IMR-90 (cell line): ENCODE measurements at regions not wholly inside any gene's neighbourhood (a gene's known extent, or its start where the extent isn't known, plus 50 kb on each side); places are given as distances from the start of the nearest gene placed in this dataset.

Experiments used
- ATAC-seq: fragments of 200-7000 bp; cut with Tn5 transposase; 2 replicates; pipeline ENCODE4 v1.9.1; 2020; ENCODE audit warnings: low read depth, mild to moderate bottlenecking, moderate library complexity
- BruUV-seq: library from RNA; stranded (reverse); fragments of 400-500 nt; replicated peaks from 2 replicates; lab custom pipeline; 2021; lab: Mats Ljungman, UMichigan
- CTCF ChIA-PET: fragments of 300-600 bp; formaldehyde crosslinking; extraction: SDS; loops from one replicate; lab custom pipeline; 2021; ENCODE audit warnings: antibody characterized with exemption; lab: Yijun Ruan, JAX
- POLR2A ChIA-PET: fragments of 300-600 bp; sonication (Branson Sonifier 250); formaldehyde crosslinking; loops from one replicate; lab custom pipeline; 2022; ENCODE audit warnings: antibody characterized with exemption; ENCODE audit not compliant: unreplicated experiment; lab: Charles Lee
- DNase-seq: peaks from one replicate; pipeline ENCODE4 v3.0.0; 2013
- H2AFZ ChIP-seq: replicated peaks from 2 replicates; pipeline ENCODE3; 2013; ENCODE audit warnings: low read length, mild to moderate bottlenecking; ENCODE audit not compliant: poor library complexity
- H2AK5ac ChIP-seq: 2 replicates; pipeline ENCODE4 v1.6.1; 2013; ENCODE audit warnings: low read depth, low read length, inconsistent platforms
- H2AK9ac ChIP-seq: replicated peaks from 2 replicates; pipeline ENCODE3; 2013; ENCODE audit warnings: mild to moderate bottlenecking, low read depth, low read length, moderate library complexity; ENCODE audit not compliant: poor library complexity
- H2BK120ac ChIP-seq: 2 replicates; pipeline ENCODE4 v1.6.1; 2013; ENCODE audit warnings: low read depth, low read length, inconsistent platforms
- H2BK15ac ChIP-seq: 3 replicates; pipeline ENCODE4 v1.6.1; 2013; ENCODE audit warnings: low read depth, low read length, inconsistent platforms
- H2BK20ac ChIP-seq: 2 replicates; pipeline ENCODE4 v1.6.1; 2013; ENCODE audit warnings: low read depth, mild to moderate bottlenecking, inconsistent platforms, low read length, moderate library complexity
- H2BK5ac ChIP-seq: 2 replicates; pipeline ENCODE4 v1.6.1; 2013; ENCODE audit warnings: mild to moderate bottlenecking, low read depth, low read length, inconsistent platforms; ENCODE audit not compliant: poor library complexity, severe bottlenecking
- H3K14ac ChIP-seq: replicated peaks from 2 replicates; pipeline ENCODE4 v1.6.1; 2013; ENCODE audit warnings: low read depth, low read length, inconsistent platforms
- H3K18ac ChIP-seq: 2 replicates; pipeline ENCODE4 v1.6.1; 2013; ENCODE audit warnings: low read depth, low read length, control low read depth
- H3K23ac ChIP-seq: 2 replicates; pipeline ENCODE4 v1.6.1; 2013; ENCODE audit warnings: low read depth, low read length, inconsistent platforms
- H3K27ac ChIP-seq: 2 replicates; pipeline ENCODE4 v1.5.1; 2013; ENCODE audit warnings: mild to moderate bottlenecking, control low read depth, low read length; ENCODE audit not compliant: insufficient read depth
- H3K27me3 ChIP-seq: 2 replicates; pipeline ENCODE4 v1.6.1; 2013; ENCODE audit warnings: low read length; ENCODE audit not compliant: control insufficient read depth, insufficient read depth
- H3K36me3 ChIP-seq: 2 replicates; pipeline ENCODE4 v1.6.1; 2013; ENCODE audit warnings: low read length, mixed read lengths; ENCODE audit not compliant: control insufficient read depth, insufficient read depth
- H3K4ac ChIP-seq: 2 replicates; pipeline ENCODE4 v1.6.1; 2013; ENCODE audit warnings: low read depth, low read length, inconsistent platforms
- H3K4me1 ChIP-seq: 2 replicates; pipeline ENCODE4 v1.6.1; 2013; ENCODE audit warnings: low read length, mixed read lengths; ENCODE audit not compliant: control insufficient read depth, insufficient read depth
- H3K4me2 ChIP-seq: 2 replicates; pipeline ENCODE4 v1.6.1; 2013; ENCODE audit warnings: low read depth, mild to moderate bottlenecking, control low read depth, low read length, moderate library complexity
- H3K4me3 ChIP-seq: 2 replicates; pipeline ENCODE4 v1.5.1; 2013; ENCODE audit warnings: low read depth, mild to moderate bottlenecking, control low read depth, low read length, moderate library complexity; ENCODE audit not compliant: insufficient read depth
- H3K56ac ChIP-seq: 2 replicates; pipeline ENCODE4 v1.6.1; 2013; ENCODE audit warnings: low read length, inconsistent platforms; ENCODE audit not compliant: insufficient read depth; ENCODE audit errors: extremely low read depth
- H3K79me1 ChIP-seq, 2 experiments: 2 replicates each; pipeline ENCODE4 v1.6.1; 2013; ENCODE audit warnings: low read length in 2 of 2, inconsistent platforms in 1 of 2, low read depth in 1 of 2
- H3K9ac ChIP-seq: 2 replicates; pipeline ENCODE4 v1.6.1; 2013; ENCODE audit warnings: low read depth, low read length, control low read depth
- H3K9me1 ChIP-seq: 2 replicates; pipeline ENCODE4 v1.6.1; 2013; ENCODE audit warnings: low read length, inconsistent platforms; ENCODE audit not compliant: insufficient read depth
- H3K9me3 ChIP-seq: 2 replicates; pipeline ENCODE4 v1.6.1; 2013; ENCODE audit warnings: low read length; ENCODE audit not compliant: control insufficient read depth, insufficient read depth
- H4K20me1 ChIP-seq: 2 replicates; pipeline ENCODE4 v1.6.1; 2013; ENCODE audit warnings: low read length, inconsistent platforms; ENCODE audit not compliant: insufficient read depth
- H4K5ac ChIP-seq: 2 replicates; pipeline ENCODE4 v1.6.1; 2013; ENCODE audit warnings: mild to moderate bottlenecking, low read depth, low read length, control low read depth
- H4K8ac ChIP-seq, 2 experiments: 2 replicates each; pipeline ENCODE4 v1.6.1; 2013; ENCODE audit warnings: low read depth in 2 of 2, low read length in 2 of 2, control low read depth in 1 of 2, inconsistent platforms in 1 of 2
- H4K91ac ChIP-seq: 2 replicates; pipeline ENCODE4 v1.6.1; 2013; ENCODE audit warnings: low read depth, low read length, inconsistent platforms; ENCODE audit not compliant: insufficient read depth
- BHLHE40 ChIP-seq: fragments of 150-350 bp; IDR thresholded peaks from 2 replicates; pipeline ENCODE4 v1.6.1; 2016; ENCODE audit warnings: mild to moderate bottlenecking, low read depth, low read length
- ELK1 ChIP-seq: fragments of 150-350 bp; IDR thresholded peaks from 2 replicates; pipeline ENCODE4 v1.6.1; 2016; ENCODE audit warnings: low read depth, mild to moderate bottlenecking, low read length, moderate library complexity, borderline replicate concordance
- FOS ChIP-seq: fragments of 150-350 bp; IDR thresholded peaks from 2 replicates; pipeline ENCODE4 v1.6.1; 2016; ENCODE audit warnings: low read depth, low read length
- MAZ ChIP-seq: IDR thresholded peaks from 2 replicates; pipeline ENCODE4 v1.6.1; 2012; ENCODE audit warnings: low read depth, mild to moderate bottlenecking, low read length, improper control_type of control experiment, moderate library complexity, borderline replicate concordance
- MXI1 ChIP-seq: IDR thresholded peaks from 2 replicates; pipeline ENCODE4 v1.6.1; 2012; ENCODE audit warnings: low read depth, mild to moderate bottlenecking, low read length, moderate library complexity, borderline replicate concordance
- POLR2A ChIP-seq: IDR thresholded peaks from 2 replicates; pipeline ENCODE4 v1.6.1; 2012; ENCODE audit warnings: mild to moderate bottlenecking, low read depth, low read length
- RCOR1 ChIP-seq: IDR thresholded peaks from 2 replicates; pipeline ENCODE4 v1.6.1; 2012; ENCODE audit warnings: mild to moderate bottlenecking, low read length, improper control_type of control experiment; ENCODE audit not compliant: insufficient replicate concordance
- RFX5 ChIP-seq: IDR thresholded peaks from 2 replicates; pipeline ENCODE4 v1.8.0; 2012; ENCODE audit warnings: low read depth, mild to moderate bottlenecking, low read length, moderate library complexity
- USF2 ChIP-seq: fragments of 150-350 bp; IDR thresholded peaks from 2 replicates; pipeline ENCODE4 v1.6.1; 2017; ENCODE audit warnings: mild to moderate bottlenecking, antibody characterized with exemption, low read length, low read depth
- dilution Hi-C: fragments of 300-500 bp; cut with HindIII; formaldehyde crosslinking; loops from one replicate; pipeline ENCODE4 v1.14.3; 2018; ENCODE audit warnings: low sequenced_read_pairs; ENCODE audit not compliant: unreplicated experiment
- in situ Hi-C: fragments of 300-500 bp; cut with MboI; formaldehyde crosslinking; loops from 3 replicates; pipeline ENCODE4 v1.14.3; 2019; ENCODE audit warnings: low sequenced_read_pairs, inconsistent platforms, mixed read lengths
- intact Hi-C: fragments of 100-400 bp; cut with micrococcal nuclease; formaldehyde crosslinking; loops from 2 replicates; pipeline ENCODE4 v1.10.0; 2022

- DNase-seq (no peak), ATAC-seq (no peak)
- intact Hi-C loops (no loop called here), dilution Hi-C loops (no loop called here), in situ Hi-C loops (no loop called here)
- H3K4me3 ChIP-seq: no peak overlapping the region
- H3K36me3 ChIP-seq: no peaks in the 10 kb centered on the region
- H3K9me1 ChIP-seq: no peaks in the 10 kb centered on the region
- no peaks in the 10 kb centered on the region for H4K20me1 ChIP-seq
- no peak overlapping the region for H3K14ac ChIP-seq
- no peak overlapping the region for H4K5ac ChIP-seq
- H3K27me3 ChIP-seq: no peaks in the 10 kb centered on the region
- peaks cover 2% of the 10 kb centered on the region; the same call in 1 of the 2 replicates for H3K9me3 ChIP-seq
- H3K9ac ChIP-seq: no peak overlapping the region
- H2AK5ac ChIP-seq: no peak overlapping the region
- H2BK5ac ChIP-seq: no peak overlapping the region
- no peak overlapping the region for H2AK9ac ChIP-seq
- no peak overlapping the region for H3K4ac ChIP-seq
- H3K4me1 ChIP-seq: no peaks in the 10 kb centered on the region
- H3K56ac ChIP-seq: no peak overlapping the region
- no peak overlapping the region for H3K18ac ChIP-seq
- H4K91ac ChIP-seq: no peak overlapping the region
- POLR2A ChIA-PET: no interaction called here
- H2BK120ac ChIP-seq: no peak overlapping the region
- no TSS peak for BruUV-seq
- no peak overlapping the region for H2AFZ ChIP-seq
- no peak overlapping the region for H3K4me2 ChIP-seq
- H3K27ac ChIP-seq: no peak overlapping the region
- no peak for TF ChIP-seq USF2
- TF ChIP-seq RFX5: no peak
- TF ChIP-seq MXI1: no peak
- no peak for TF ChIP-seq BHLHE40
- TF ChIP-seq MAZ: no peak
- no peak for TF ChIP-seq POLR2A
- no peak for TF ChIP-seq ELK1
- TF ChIP-seq FOS: no peak
- TF ChIP-seq RCOR1: no peak
- CTCF ChIA-PET: no interaction called here
- H2BK20ac ChIP-seq: no peak overlapping the region
- H3K23ac ChIP-seq: no peak overlapping the region
- no peak overlapping the region for H4K8ac ChIP-seq
- H3K79me1 ChIP-seq: no peaks in the 10 kb centered on the region
- no peak overlapping the region for H2BK15ac ChIP-seq
Measured at GRCh38 chrX:122303761-122304160, 880.3 kb upstream of the GRIA3 start.
